H54 (cell line): ENCODE measurements at regions not wholly inside any gene's neighbourhood (a gene's known extent, or its start where the extent isn't known, plus 50 kb on each side); places are given as distances from the start of the nearest gene placed in this dataset.

ENCODE experiments used
- DNase-seq: peaks from one replicate; pipeline ENCODE4 v3.0.0; 2011; ENCODE audit warnings: low spot score, mixed read lengths; ENCODE audit not compliant: insufficient read length
- FAIRE-seq: peaks from 3 replicates; lab custom pipeline; 2011; peaks lifted over from hg19 to GRCh38; lab: Jason Lieb, UNC
- POLR2A ChIP-seq: IDR thresholded peaks from 2 replicates; pipeline ENCODE4 v1.6.1; 2011; ENCODE audit warnings: low read depth, mild to moderate bottlenecking, low read length

GRCh38 chr2:9118383-9118960 is 88.1 kb upstream of the ASAP2 start:
- no peak for TF ChIP-seq POLR2A
- DNase-seq (no peak), FAIRE-seq (no peak)

GRCh38 chr2:9115229-9115628 is 91.4 kb upstream of the ASAP2 start:
- DNase-seq, result no peak
- no peak for FAIRE-seq
- no peak for TF ChIP-seq POLR2A

- no peak for DNase-seq
- no peak for TF ChIP-seq POLR2A
- no peak for FAIRE-seq
Measured at GRCh38 chr2:9114458-9114857, 92.2 kb upstream of the ASAP2 start.

- TF ChIP-seq POLR2A, result no peak
- no peak for FAIRE-seq
- no peak for DNase-seq
Measured at GRCh38 chr2:9113916-9114315, 92.7 kb upstream of the ASAP2 start.

GRCh38 chr2:9113262-9113661 is 93.3 kb upstream of the ASAP2 start:
- FAIRE-seq (no peak), DNase-seq (no peak)
- no peak for TF ChIP-seq POLR2A

GRCh38 chr2:9112079-9112721 is 94.4 kb upstream of the ASAP2 start:
- peak; percentile 84 for FAIRE-seq
- DNase-seq, result peak; percentile 94
- no peak for TF ChIP-seq POLR2A

GRCh38 chr2:9110893-9111569 is 95.6 kb upstream of the ASAP2 start:
- FAIRE-seq, result no peak
- no peak for TF ChIP-seq POLR2A
- no peak for DNase-seq

- TF ChIP-seq POLR2A, result no peak
- FAIRE-seq (no peak), DNase-seq (no peak)
Measured at GRCh38 chr2:9110346-9110884, 96.2 kb upstream of the ASAP2 start.

GRCh38 chr2:9109871-9110270 is 96.7 kb upstream of the ASAP2 start:
- DNase-seq (no peak), FAIRE-seq (no peak)
- TF ChIP-seq POLR2A, result no peak

DNA sequence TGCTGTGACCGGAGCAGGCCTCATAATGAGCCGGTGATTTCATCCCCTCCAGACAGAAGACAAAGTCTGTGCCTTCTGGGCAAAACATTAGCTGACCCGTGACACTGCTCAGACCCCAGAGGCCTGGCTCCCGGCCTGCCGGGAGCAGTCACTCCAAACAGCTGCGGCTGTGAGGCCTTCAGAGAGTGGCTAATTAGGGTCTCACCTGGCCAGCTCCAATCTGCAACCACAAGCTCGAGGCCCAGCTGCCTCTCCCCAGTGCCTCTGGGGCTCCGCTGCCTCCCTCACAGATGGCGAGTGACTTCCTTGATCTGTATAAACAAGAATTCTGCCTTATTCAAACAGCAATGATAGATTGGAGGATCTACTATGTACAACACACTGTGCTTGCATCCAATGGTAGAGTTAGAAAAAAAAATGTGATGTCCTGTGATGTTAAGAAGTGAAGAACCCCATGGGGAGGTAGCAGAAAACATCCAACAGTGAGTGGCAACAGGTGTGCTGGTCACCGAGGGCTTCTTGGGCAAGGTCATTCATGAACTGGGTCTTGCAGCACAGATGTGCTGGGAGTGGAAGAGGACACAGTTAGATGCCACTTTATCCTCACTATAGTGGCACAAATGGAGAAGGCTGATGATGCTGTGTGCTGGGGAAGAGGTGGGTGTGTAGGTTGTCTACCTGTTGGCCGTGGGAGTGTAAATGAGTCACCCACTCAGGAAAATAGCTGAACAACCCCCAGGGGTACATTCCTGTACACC is 98.2 kb upstream of the ASAP2 start:
- no peak for FAIRE-seq
- no peak for TF ChIP-seq POLR2A
- no peak for DNase-seq

DNA sequence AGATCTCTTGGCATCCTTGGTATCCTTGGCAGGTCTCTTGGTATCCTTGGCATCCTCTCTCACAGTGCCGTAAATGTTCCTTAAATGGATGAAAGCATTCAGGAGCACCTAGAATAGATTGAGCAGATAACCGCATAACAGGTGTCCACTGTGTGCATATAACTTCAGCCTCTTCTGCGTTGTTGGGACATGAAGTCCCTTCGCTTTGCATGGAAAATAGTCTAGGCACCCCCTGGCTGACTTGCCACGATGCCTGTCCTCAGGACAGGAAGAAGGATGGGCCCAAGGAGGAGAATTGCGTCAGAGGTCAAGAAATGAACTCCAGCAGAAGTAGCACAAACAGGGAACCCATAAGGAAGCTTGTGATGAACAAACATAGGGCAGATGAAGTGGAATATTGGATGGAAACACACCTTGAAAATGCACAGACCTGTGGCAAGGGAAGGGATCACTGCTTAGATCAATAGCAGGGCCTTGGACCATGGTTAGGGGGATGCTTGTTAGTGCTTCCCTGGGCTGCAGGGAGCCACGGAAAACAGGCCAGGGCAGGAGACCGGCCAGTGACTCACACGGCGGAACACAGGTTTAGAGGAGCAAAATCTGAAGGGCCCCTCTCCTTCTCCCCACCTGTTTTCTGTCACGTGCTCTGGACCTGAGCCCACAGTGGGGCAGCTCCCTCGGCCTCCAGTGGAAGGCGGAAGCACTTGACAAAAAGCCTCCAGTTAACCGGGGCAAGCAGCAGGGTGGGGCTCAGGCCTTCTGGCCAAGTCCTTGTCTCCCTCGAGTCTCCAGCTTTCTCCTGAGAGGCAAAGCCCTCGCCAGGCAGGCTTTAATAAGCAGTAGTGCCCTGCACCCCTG is 99.2 kb upstream of the ASAP2 start:
- TF ChIP-seq POLR2A, result no peak
- FAIRE-seq (no peak), DNase-seq (no peak)

- FAIRE-seq (no peak), DNase-seq (no peak)
- TF ChIP-seq POLR2A, result no peak
Measured at GRCh38 chr2:9106338-9107167, 100.1 kb upstream of the ASAP2 start.
